CD4-positive, alpha-beta memory T cell (primary cell): ENCODE measurements at regions not wholly inside any gene's neighbourhood (a gene's known extent, or its start where the extent isn't known, plus 50 kb on each side); places are given as distances from the start of the nearest gene placed in this dataset.

Experiments used
- CTCF ChIA-PET: fragments of 350-600 bp; sonication (Branson Sonifier 250); formaldehyde crosslinking; loops from one replicate; lab custom pipeline; 2021; ENCODE audit warnings: inconsistent platforms; ENCODE audit not compliant: partially characterized antibody; lab: Charles Lee
- POLR2A ChIA-PET: fragments of 350-600 bp; sonication (Branson Sonifier 250); formaldehyde crosslinking; loops from one replicate; lab custom pipeline; 2021; ENCODE audit not compliant: partially characterized antibody; lab: Charles Lee
- DNase-seq, 5 donors: peaks; one replicate each; pipeline versions ENCODE4 v3.0.0 to v3.0.0-alpha.2; 2020 to 2022; ENCODE audit warnings: mixed read lengths in 1 of 5
- H3K27ac ChIP-seq: one replicate; pipeline ENCODE4 v1.7.0; 2013; ENCODE audit warnings: low read depth, low read length
- H3K27me3 ChIP-seq: 2 replicates; pipeline ENCODE4 v1.7.0; 2013; ENCODE audit warnings: mild to moderate bottlenecking, low read length, moderate library complexity; ENCODE audit not compliant: insufficient read depth
- H3K36me3 ChIP-seq: 2 replicates; pipeline ENCODE4 v1.7.0; 2013; ENCODE audit warnings: mild to moderate bottlenecking, low read length, moderate library complexity; ENCODE audit not compliant: insufficient read depth
- H3K4me1 ChIP-seq: 2 replicates; pipeline ENCODE4 v1.7.0; 2013; ENCODE audit warnings: mild to moderate bottlenecking, low read length, moderate library complexity; ENCODE audit not compliant: insufficient read depth
- H3K4me3 ChIP-seq, 2 donors: one replicate each; pipeline ENCODE4 v1.7.0; 2013; ENCODE audit warnings: low read length in 2 of 2, mild to moderate bottlenecking in 1 of 2
- H3K9me3 ChIP-seq, 2 donors: one replicate each; pipeline ENCODE4 v1.7.0; 2013; ENCODE audit warnings: low read length in 2 of 2, control low read depth in 1 of 2; ENCODE audit not compliant: control insufficient read depth in 1 of 2
- H3K27ac Mint-ChIP-seq, 7 donors: one replicate each; pipeline ENCODE4 v1.8.0; 2020 to 2021; ENCODE audit warnings: mixed read lengths in 7 of 7, mild to moderate bottlenecking in 6 of 7, inconsistent platforms in 3 of 7, moderate library complexity in 3 of 7
- H3K27me3 Mint-ChIP-seq, 2 donors: one replicate each; pipeline ENCODE4 v1.8.0; 2020 to 2021; ENCODE audit warnings: mixed read lengths in 2 of 2
- H3K36me3 Mint-ChIP-seq, 2 donors: one replicate each; pipeline ENCODE4 v1.8.0; 2020 to 2021; ENCODE audit warnings: mixed read lengths in 2 of 2, inconsistent platforms in 1 of 2, mild to moderate bottlenecking in 1 of 2
- H3K4me1 Mint-ChIP-seq, 4 donors: one replicate each; pipeline ENCODE4 v1.8.0; 2020 to 2021; ENCODE audit warnings: mixed read lengths in 4 of 4, mild to moderate bottlenecking in 1 of 4
- H3K4me3 Mint-ChIP-seq, 8 donors: one replicate each; pipeline ENCODE4 v1.8.0; 2020 to 2021; ENCODE audit warnings: mixed read lengths in 8 of 8, mild to moderate bottlenecking in 7 of 8, moderate library complexity in 6 of 8, inconsistent platforms in 3 of 8
- H3K9me3 Mint-ChIP-seq, 8 donors: one replicate each; pipeline ENCODE4 v1.8.0; 2020 to 2021; ENCODE audit warnings: mixed read lengths in 8 of 8, mild to moderate bottlenecking in 5 of 8, inconsistent platforms in 3 of 8, moderate library complexity in 1 of 8
- intact Hi-C: fragments of 100-400 bp; cut with micrococcal nuclease; formaldehyde crosslinking; loops from one replicate; pipeline ENCODE4 v1.15.1; 2023

DNA sequence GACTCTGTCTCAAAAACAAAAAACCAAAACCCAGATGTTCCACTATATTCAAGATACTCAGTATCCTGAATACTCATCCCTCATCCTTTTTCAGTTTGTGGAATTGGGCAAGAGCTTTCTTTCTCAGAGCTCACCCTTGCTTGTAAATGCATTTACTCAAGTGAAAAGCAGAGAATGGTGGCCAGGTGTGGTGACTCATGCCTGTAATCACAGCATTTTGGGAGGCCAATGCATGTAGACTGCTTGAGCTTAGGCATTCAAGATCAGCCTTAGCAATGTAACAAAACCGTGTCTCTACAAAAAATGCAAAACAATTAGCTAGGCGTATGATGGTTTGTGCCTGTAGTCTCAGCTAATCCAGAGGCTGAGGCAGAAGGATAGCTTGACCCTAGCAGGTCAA lies 553.2 kb upstream of the AMELY start:
- Mint-ChIP-seq H3K4me3 (no peak overlapping the region), H3K27me3 (peaks cover 8 to 10% of the 10 kb centered on the region in 2 donors), H3K4me1 (peaks cover 0 to 6% (median 0%) of the 10 kb centered on the region in 4 donors), H3K27ac (no peak overlapping the region), H3K9me3 (peaks cover 0 to 2% (median 0%) of the 10 kb centered on the region in 8 donors), H3K36me3 (no peaks in the 10 kb centered on the region)
- H3K36me3 ChIP-seq: no peaks in the 10 kb centered on the region
- DNase-seq: no peak
- H3K9me3 ChIP-seq: no peaks in the 10 kb centered on the region
- no peaks in the 10 kb centered on the region for H3K4me1 ChIP-seq
- CTCF ChIA-PET: no interaction called here
- intact Hi-C loops: no loop called here
- H3K27ac ChIP-seq: no peak overlapping the region
- H3K27me3 ChIP-seq: no peaks in the 10 kb centered on the region
- no peak overlapping the region for H3K4me3 ChIP-seq
- POLR2A ChIA-PET: no interaction called here

GRCh38 chrY:7463711-7464110 lies 552.2 kb upstream of the AMELY start:
- no peak for DNase-seq
- Mint-ChIP-seq H3K27ac (no peak overlapping the region), H3K4me3 (no peak overlapping the region), H3K4me1 (peaks cover 0 to 6% (median 0%) of the 10 kb centered on the region in 4 donors), H3K27me3 (peaks cover 10 to 12% of the 10 kb centered on the region in 2 donors), H3K36me3 (no peaks in the 10 kb centered on the region), H3K9me3 (peaks cover 0 to 5% (median 0%) of the 10 kb centered on the region in 8 donors)
- H3K9me3 ChIP-seq: no peaks in the 10 kb centered on the region
- no peaks in the 10 kb centered on the region for H3K36me3 ChIP-seq
- no peak overlapping the region for H3K27ac ChIP-seq
- H3K4me1 ChIP-seq: no peaks in the 10 kb centered on the region
- CTCF ChIA-PET: no interaction called here
- H3K27me3 ChIP-seq: no peaks in the 10 kb centered on the region
- POLR2A ChIA-PET: no interaction called here
- intact Hi-C loops: no loop called here
- no peak overlapping the region for H3K4me3 ChIP-seq

DNA sequence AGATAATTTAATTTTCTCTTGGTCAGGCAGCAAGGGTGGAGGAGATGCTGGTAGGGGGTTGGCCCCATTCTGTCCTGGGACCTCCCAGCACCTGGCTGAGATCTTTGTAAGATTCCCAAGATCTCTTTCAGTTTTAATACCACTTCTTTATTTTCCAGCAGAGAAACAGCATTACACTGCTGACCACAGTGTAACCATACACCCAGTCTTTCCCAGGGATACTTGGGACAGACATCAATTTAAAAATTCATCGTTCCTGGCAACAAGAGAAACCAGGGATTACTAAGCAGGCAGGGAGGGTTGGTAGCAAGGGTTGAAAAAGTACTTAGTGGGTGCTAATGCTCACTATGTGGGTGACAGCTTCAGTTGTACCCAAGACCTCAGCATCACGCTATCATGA lies 551.6 kb upstream of the AMELY start:
- peaks cover 10 to 12% of the 10 kb centered on the region in 2 donors for H3K27me3 Mint-ChIP-seq
- H3K36me3 Mint-ChIP-seq: no peaks in the 10 kb centered on the region
- Histone ChIP-seq H3K27ac (no peak overlapping the region), H3K9me3 (no peaks in the 10 kb centered on the region), H3K4me1 (no peaks in the 10 kb centered on the region), H3K36me3 (no peaks in the 10 kb centered on the region), H3K4me3 (no peak overlapping the region), H3K27me3 (no peaks in the 10 kb centered on the region)
- no peak for DNase-seq
- intact Hi-C loops: no loop called here
- peaks cover 0 to 5% (median 0%) of the 10 kb centered on the region in 8 donors for H3K9me3 Mint-ChIP-seq
- no peak overlapping the region for H3K4me3 Mint-ChIP-seq
- H3K4me1 Mint-ChIP-seq: peaks cover 0 to 3% (median 0%) of the 10 kb centered on the region in 4 donors
- ChIA-PET CTCF (no interaction called here), POLR2A (no interaction called here)
- H3K27ac Mint-ChIP-seq: no peak overlapping the region

DNA sequence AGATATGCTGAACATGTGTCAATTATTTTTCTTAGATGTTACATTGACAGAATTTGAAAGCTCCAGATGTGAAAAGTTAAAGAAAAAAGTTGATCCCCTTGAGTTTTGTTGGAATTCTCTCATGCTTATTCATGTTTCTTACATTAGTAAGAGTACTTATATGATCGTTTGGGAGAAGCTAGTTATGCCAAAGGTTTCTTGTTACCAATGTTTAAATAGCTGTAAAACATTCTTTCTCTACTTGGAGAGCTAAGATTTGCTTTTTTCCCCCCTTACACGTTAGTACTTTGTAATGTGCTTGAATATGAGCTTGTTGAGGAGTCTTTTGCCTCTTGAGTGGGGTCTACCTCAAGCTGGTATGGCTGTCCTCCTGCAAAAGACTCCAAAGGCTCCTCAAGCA lies 551.1 kb upstream of the AMELY start:
- H3K36me3 ChIP-seq: no peaks in the 10 kb centered on the region
- intact Hi-C loops: no loop called here
- no peak overlapping the region for H3K4me3 ChIP-seq
- no peaks in the 10 kb centered on the region for H3K9me3 ChIP-seq
- no peaks in the 10 kb centered on the region for H3K27me3 ChIP-seq
- H3K27ac Mint-ChIP-seq: no peak overlapping the region
- CTCF ChIA-PET: no interaction called here
- DNase-seq: no peak
- POLR2A ChIA-PET: no interaction called here
- no peaks in the 10 kb centered on the region for H3K36me3 Mint-ChIP-seq
- no peak overlapping the region for H3K4me3 Mint-ChIP-seq
- H3K4me1 Mint-ChIP-seq: peaks cover 0 to 3% (median 0%) of the 10 kb centered on the region in 4 donors
- peaks cover 9 to 12% of the 10 kb centered on the region in 2 donors for H3K27me3 Mint-ChIP-seq
- no peaks in the 10 kb centered on the region for H3K4me1 ChIP-seq
- no peak overlapping the region for H3K27ac ChIP-seq
- peaks cover 0 to 5% (median 0%) of the 10 kb centered on the region in 8 donors for H3K9me3 Mint-ChIP-seq

- CTCF ChIA-PET: no interaction called here
- Mint-ChIP-seq H3K4me1 (peaks cover 0 to 3% (median 0%) of the 10 kb centered on the region in 4 donors), H3K36me3 (no peaks in the 10 kb centered on the region), H3K4me3 (no peak overlapping the region), H3K27ac (no peak overlapping the region), H3K9me3 (peaks cover 0 to 5% (median 0%) of the 10 kb centered on the region in 8 donors), H3K27me3 (peaks cover 9 to 14% of the 10 kb centered on the region in 2 donors)
- no peak overlapping the region for H3K27ac ChIP-seq
- intact Hi-C loops: no loop called here
- no peaks in the 10 kb centered on the region for H3K9me3 ChIP-seq
- H3K4me1 ChIP-seq: no peaks in the 10 kb centered on the region
- POLR2A ChIA-PET: no interaction called here
- DNase-seq: no peak
- H3K27me3 ChIP-seq: no peaks in the 10 kb centered on the region
- no peak overlapping the region for H3K4me3 ChIP-seq
- no peaks in the 10 kb centered on the region for H3K36me3 ChIP-seq
These were observed 550.4 kb upstream of the AMELY start for GRCh38 chrY:7461873-7462525.

DNA sequence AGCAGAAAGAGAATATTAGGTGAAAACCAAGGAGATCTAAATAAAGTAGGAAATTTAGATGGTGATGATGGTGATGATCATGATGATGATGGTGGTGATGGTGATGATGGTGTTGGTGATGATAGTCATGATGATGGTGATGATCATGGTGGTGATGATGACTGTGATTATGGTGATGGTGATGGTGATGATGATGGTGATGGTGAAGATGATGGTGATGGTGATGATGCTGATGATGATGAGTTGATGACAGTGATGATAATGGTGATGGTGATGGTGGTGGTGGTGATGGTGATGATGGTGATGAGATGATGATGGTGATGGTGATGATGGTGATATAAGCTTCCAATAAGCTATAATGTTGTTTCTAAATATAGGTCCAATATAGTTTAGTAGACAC lies 548.2 kb upstream of the AMELY start:
- ChIA-PET CTCF (no interaction called here), POLR2A (no interaction called here)
- intact Hi-C loops: no loop called here
- H3K27me3 ChIP-seq: no peaks in the 10 kb centered on the region
- peaks cover 0 to 5% (median 0%) of the 10 kb centered on the region in 8 donors for H3K9me3 Mint-ChIP-seq
- no peak overlapping the region for H3K27ac Mint-ChIP-seq
- no peak overlapping the region for H3K4me3 Mint-ChIP-seq
- no peaks in the 10 kb centered on the region for H3K4me1 ChIP-seq
- no peaks in the 10 kb centered on the region for H3K36me3 ChIP-seq
- no peak overlapping the region for H3K4me3 ChIP-seq
- H3K36me3 Mint-ChIP-seq: no peaks in the 10 kb centered on the region
- DNase-seq: no peak
- no peaks in the 10 kb centered on the region for H3K4me1 Mint-ChIP-seq
- H3K27me3 Mint-ChIP-seq: peaks cover 9 to 10% of the 10 kb centered on the region in 2 donors
- H3K27ac ChIP-seq: no peak overlapping the region
- H3K9me3 ChIP-seq: no peaks in the 10 kb centered on the region

- Histone ChIP-seq H3K27me3 (no peaks in the 10 kb centered on the region), H3K4me1 (no peaks in the 10 kb centered on the region), H3K27ac (no peak overlapping the region), H3K4me3 (no peak overlapping the region), H3K36me3 (no peaks in the 10 kb centered on the region), H3K9me3 (no peaks in the 10 kb centered on the region)
- Mint-ChIP-seq H3K27ac (no peak overlapping the region), H3K4me1 (no peaks in the 10 kb centered on the region), H3K4me3 (no peak overlapping the region), H3K27me3 (peaks cover 9% of the 10 kb centered on the region in 2 donors), H3K36me3 (no peaks in the 10 kb centered on the region), H3K9me3 (peaks cover 0 to 5% (median 0%) of the 10 kb centered on the region in 8 donors)
- intact Hi-C loops: no loop called here
- POLR2A ChIA-PET: no interaction called here
- CTCF ChIA-PET: no interaction called here
- no peak for DNase-seq
These were observed 546.9 kb upstream of the AMELY start for GRCh38 chrY:7458301-7459078.
